K562 (cell line): ENCODE measurements at regions not wholly inside any gene's neighbourhood (a gene's known extent, or its start where the extent isn't known, plus 50 kb on each side); places are given as distances from the start of the nearest gene placed in this dataset.

Experiments
- ATAC-seq: fragments of 200-7000 bp; cut with Tn5 transposase; 3 replicates; pipeline ENCODE4 v1.9.1; 2020; ENCODE audit warnings: moderate library complexity
- BruUV-seq: library from RNA; stranded (reverse); fragments of 400-500 nt; replicated peaks from 2 replicates; lab custom pipeline; 2021; lab: Mats Ljungman, UMichigan
- CTCF ChIA-PET: fragments of 300-600 bp; formaldehyde crosslinking; extraction: SDS; loops from one replicate; lab custom pipeline; 2021; ENCODE audit warnings: low intra/inter-chr PET ratio; lab: Yijun Ruan, JAX
- POLR2A ChIA-PET: fragments of 300-600, 350-650 bp; sonication (Branson Sonifier 250); formaldehyde crosslinking; extraction: SDS; loops from one replicate; lab custom pipeline; 2021; ENCODE audit warnings: antibody characterized with exemption, inconsistent platforms; lab: Yijun Ruan, JAX
- DNase-seq, 4 experiments: peaks; one replicate each; pipeline versions ENCODE4 v3.0.0 to v3.0.0-alpha.2; 2011 to 2018; ENCODE audit warnings: low spot score in 3 of 4, mixed read lengths in 3 of 4; ENCODE audit errors: extremely low read depth in 1 of 4
- FAIRE-seq: peaks from 2 replicates; lab custom pipeline; 2011; peaks lifted over from hg19 to GRCh38; lab: Jason Lieb, UNC
- H2AFZ ChIP-seq: 2 replicates; pipeline ENCODE4 v1.6.0; 2011; ENCODE audit warnings: low read depth, low read length, control low read depth, inconsistent platforms
- H3K27ac ChIP-seq: fragments of 200-600 bp; 3 replicates; pipeline ENCODE4 v1.8.0; 2011; ENCODE audit warnings: low read depth, mild to moderate bottlenecking, control low read depth, inconsistent platforms, low read length, moderate library complexity, mixed read lengths; ENCODE audit errors: extremely low read depth
- H3K27me3 ChIP-seq, 2 experiments: fragments of 300-600 bp in 1 of 2; 2 replicates in 1 of 2; 3 replicates in 1 of 2; pipeline versions ENCODE4 v1.6.0 to v1.8.0; 2011; ENCODE audit warnings: inconsistent platforms in 2 of 2, low read length in 2 of 2, mild to moderate bottlenecking in 1 of 2, mixed read lengths in 1 of 2, moderate library complexity in 1 of 2; ENCODE audit not compliant: control insufficient read depth in 2 of 2, insufficient read depth in 2 of 2
- H3K36me3 ChIP-seq: fragments of 300-600 bp; 3 replicates; pipeline ENCODE4 v1.8.0; 2011; ENCODE audit warnings: mild to moderate bottlenecking, low read length, inconsistent platforms; ENCODE audit not compliant: control insufficient read depth, insufficient read depth
- H3K4me1 ChIP-seq, 2 experiments: fragments of 200-600 bp in 1 of 2; replicated peaks in 1 of 2; 2 replicates in 1 of 2; 3 replicates in 1 of 2; pipeline versions ENCODE4 v1.5.1 to v1.8.0; 2011; ENCODE audit warnings: inconsistent platforms in 2 of 2, low read length in 2 of 2, mild to moderate bottlenecking in 1 of 2, mixed read lengths in 1 of 2, moderate library complexity in 1 of 2; ENCODE audit not compliant: control insufficient read depth in 2 of 2, insufficient read depth in 2 of 2
- H3K4me2 ChIP-seq: 2 replicates; pipeline ENCODE4 v1.6.1; 2011; ENCODE audit warnings: low read length, control low read depth, inconsistent platforms, mixed read lengths; ENCODE audit not compliant: insufficient read depth
- H3K4me3 ChIP-seq: fragments of 200-600 bp; sonication (generic), shearing (Covaris generic); 2 replicates; pipeline ENCODE4 v1.5.1; 2016; ENCODE audit warnings: control low read depth, inconsistent platforms
- H3K79me2 ChIP-seq: fragments of 200-600 bp; 3 replicates; pipeline ENCODE4 v1.8.0; 2011; ENCODE audit warnings: low read length, inconsistent platforms; ENCODE audit not compliant: control insufficient read depth, insufficient read depth
- H3K9ac ChIP-seq, 2 experiments: 2 replicates each; pipeline versions ENCODE4 v1.6.0 to v1.6.1; 2011; ENCODE audit warnings: low read depth in 2 of 2, low read length in 2 of 2, control low read depth in 1 of 2, inconsistent platforms in 1 of 2, mild to moderate bottlenecking in 1 of 2, mixed read lengths in 1 of 2; ENCODE audit not compliant: insufficient read depth in 1 of 2
- H3K9me1 ChIP-seq: one replicate; pipeline ENCODE4 v1.6.0; 2011; ENCODE audit warnings: inconsistent platforms, mild to moderate bottlenecking, low read length, moderate library complexity; ENCODE audit not compliant: control insufficient read depth, insufficient read depth
- H3K9me3 ChIP-seq: replicated peaks from 2 replicates; pipeline ENCODE4 v1.5.1; 2011; ENCODE audit warnings: low read depth, low read length, inconsistent platforms; ENCODE audit not compliant: control insufficient read depth, insufficient read depth
- H4K20me1 ChIP-seq: replicated peaks from 2 replicates; pipeline ENCODE4 v1.6.1; 2011; ENCODE audit warnings: low read length, inconsistent platforms, mixed read lengths; ENCODE audit not compliant: control insufficient read depth, insufficient read depth
- GTF2A2 ChIP-seq: IDR thresholded peaks from 2 replicates; pipeline ENCODE4 v1.6.1; 2016; ENCODE audit warnings: mild to moderate bottlenecking, missing genetic modification characterization, missing compliant biosample characterization
- HDAC8 ChIP-seq: fragments of 450-650 bp; IDR thresholded peaks from 2 replicates; pipeline ENCODE4 v1.6.1; 2016; ENCODE audit warnings: mild to moderate bottlenecking, missing genetic modification characterization, moderate library complexity, missing compliant biosample characterization
- MCM3 ChIP-seq: fragments of 450-650 bp; IDR thresholded peaks from 2 replicates; pipeline ENCODE4 v1.6.1; 2016
- RFX5 ChIP-seq: IDR thresholded peaks from 2 replicates; pipeline ENCODE4 v1.6.1; 2011; ENCODE audit warnings: low read depth, mild to moderate bottlenecking, improper control_type of control experiment, low read length
- SAP30 ChIP-seq: fragments of 200-600 bp; sonication (generic); IDR thresholded peaks from 2 replicates; pipeline ENCODE4 v1.6.1; 2012; ENCODE audit warnings: borderline replicate concordance, low read depth, mild to moderate bottlenecking, moderate library complexity, low read length, control low read depth, inconsistent platforms; ENCODE audit not compliant: insufficient read depth, poor library complexity, severe bottlenecking
- SMARCE1 ChIP-seq: fragments of 450-650 bp; IDR thresholded peaks from 2 replicates; pipeline ENCODE4 v1.7.1; 2016; ENCODE audit warnings: mild to moderate bottlenecking
- ZNF408 ChIP-seq: fragments of 250-450 bp; sonication (Bioruptor Pico); IDR thresholded peaks from 2 replicates; pipeline ENCODE4 v1.4.0; 2020; ENCODE audit warnings: low read depth, mild to moderate bottlenecking, moderate library complexity
- WGBS: fragments of 100-300 bp; shearing (Covaris generic); methylation state at CpG from one replicate; pipeline ENCODE4 v1.1.6; 2016; ENCODE audit warnings: low coverage, mixed read lengths; ENCODE audit not compliant: insufficient coverage; ENCODE audit errors: missing lambda C conversion rate; 5-methylcytosine and 5-hydroxymethylcytosine counted together
- in situ Hi-C: fragments of 300-500 bp; cut with MboI; formaldehyde crosslinking; loops from 4 replicates; pipeline ENCODE4 v1.15.0; 2018; ENCODE audit warnings: inconsistent platforms, mixed read lengths
- intact Hi-C: fragments of 100-400 bp; cut with micrococcal nuclease; formaldehyde crosslinking; loops from 2 replicates; pipeline ENCODE4 v1.14.2; 2022
- TF ChIP-seq, protein P1 (sequence below), 3 experiments: IDR thresholded peaks in 2 of 3; conservative IDR thresholded peaks in 1 of 3; 2 replicates each; pipeline ENCODE4 v1.5.1; 2011 to 2012; ENCODE audit warnings: low read length in 3 of 3, mild to moderate bottlenecking in 3 of 3, control low read depth in 2 of 3, improper control_type of control experiment in 1 of 3, inconsistent platforms in 1 of 3, low read depth in 1 of 3, mixed read lengths in 1 of 3, moderate library complexity in 1 of 3; ENCODE audit not compliant: insufficient read depth in 2 of 3
- TF ChIP-seq, protein P2 (sequence below): sonication (generic); formaldehyde crosslinking; IDR thresholded peaks from 2 replicates; pipeline ENCODE4 v1.8.0; 2022; ENCODE audit warnings: mild to moderate bottlenecking, missing genetic modification reagents
- TF ChIP-seq, protein P3 (sequence below): fragments of 200-600 bp; sonication (generic); IDR thresholded peaks from one replicate; pipeline ENCODE4 v1.6.1; 2012; ENCODE audit warnings: mild to moderate bottlenecking, low read depth, low read length, inconsistent platforms

DNA sequence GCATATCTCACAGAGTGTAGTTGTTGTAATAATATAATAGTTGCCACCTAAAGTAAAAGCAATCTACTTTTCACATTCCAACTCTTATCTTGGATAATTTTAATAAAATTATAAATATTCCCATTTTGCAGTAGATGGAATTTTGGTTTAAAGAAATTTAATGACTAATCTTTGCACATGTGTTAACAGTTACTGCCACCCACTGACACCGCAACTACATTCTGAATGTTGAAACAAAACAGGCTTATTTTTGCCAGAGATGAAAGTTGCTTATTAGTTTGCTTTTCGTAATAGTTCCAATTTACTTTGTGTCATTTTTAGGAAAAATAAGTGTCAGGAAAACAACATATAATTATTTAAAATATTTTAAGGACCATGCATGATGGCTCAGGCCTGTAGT, 557.5 kb upstream of the PCDH15 start:
- ChIA-PET CTCF (no interaction called here), POLR2A (no interaction called here)
- Histone ChIP-seq H3K4me2 (no peak overlapping the region), H3K9ac (no peak overlapping the region), H3K4me1 (no peaks in the 10 kb centered on the region), H3K27me3 (no peaks in the 10 kb centered on the region), H2AFZ (no peak overlapping the region), H3K36me3 (no peaks in the 10 kb centered on the region), H3K4me3 (no peak overlapping the region), H3K9me3 (no peaks in the 10 kb centered on the region), H3K9me1 (no peaks in the 10 kb centered on the region), H3K27ac (no peak overlapping the region), H4K20me1 (no peaks in the 10 kb centered on the region), H3K79me2 (no peaks in the 10 kb centered on the region)
- DNase-seq, result no peak
- intact Hi-C loops (no loop called here), in situ Hi-C loops (no loop called here)
- ATAC-seq, result no peak
- WGBS, result 0% methylated on average over 2 of the region's 2 CpGs
- FAIRE-seq, result no peak
- BruUV-seq, result no TSS peak
- TF ChIP-seq SAP30 (no peak), SMARCE1 (no peak), RFX5 (no peak), GTF2A2 (tag) (no peak), MCM3 (no peak), HDAC8 (tag) (no peak), ZNF408 (CRISPR knock-in tag) (no peak)
- TF ChIP-seq, protein P1, sequence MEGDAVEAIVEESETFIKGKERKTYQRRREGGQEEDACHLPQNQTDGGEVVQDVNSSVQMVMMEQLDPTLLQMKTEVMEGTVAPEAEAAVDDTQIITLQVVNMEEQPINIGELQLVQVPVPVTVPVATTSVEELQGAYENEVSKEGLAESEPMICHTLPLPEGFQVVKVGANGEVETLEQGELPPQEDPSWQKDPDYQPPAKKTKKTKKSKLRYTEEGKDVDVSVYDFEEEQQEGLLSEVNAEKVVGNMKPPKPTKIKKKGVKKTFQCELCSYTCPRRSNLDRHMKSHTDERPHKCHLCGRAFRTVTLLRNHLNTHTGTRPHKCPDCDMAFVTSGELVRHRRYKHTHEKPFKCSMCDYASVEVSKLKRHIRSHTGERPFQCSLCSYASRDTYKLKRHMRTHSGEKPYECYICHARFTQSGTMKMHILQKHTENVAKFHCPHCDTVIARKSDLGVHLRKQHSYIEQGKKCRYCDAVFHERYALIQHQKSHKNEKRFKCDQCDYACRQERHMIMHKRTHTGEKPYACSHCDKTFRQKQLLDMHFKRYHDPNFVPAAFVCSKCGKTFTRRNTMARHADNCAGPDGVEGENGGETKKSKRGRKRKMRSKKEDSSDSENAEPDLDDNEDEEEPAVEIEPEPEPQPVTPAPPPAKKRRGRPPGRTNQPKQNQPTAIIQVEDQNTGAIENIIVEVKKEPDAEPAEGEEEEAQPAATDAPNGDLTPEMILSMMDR (IDR thresholded peaks at IDR 0.05 in 2 of 3, conservative IDR thresholded peaks at IDR 0.05 in 1 of 3; ENCODE audit: insufficient read depth in 2 of 3, low read depth in 1 of 3, low read length in 3 of 3), result no peak
- TF ChIP-seq, protein P2, sequence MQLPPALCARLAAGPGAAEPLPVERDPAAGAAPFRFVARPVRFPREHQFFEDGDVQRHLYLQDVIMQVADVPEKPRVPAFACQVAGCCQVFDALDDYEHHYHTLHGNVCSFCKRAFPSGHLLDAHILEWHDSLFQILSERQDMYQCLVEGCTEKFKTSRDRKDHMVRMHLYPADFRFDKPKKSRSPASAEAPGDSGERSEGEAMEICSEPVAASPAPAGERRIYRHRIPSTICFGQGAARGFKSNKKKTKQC (CRISPR knock-in tag), result no peak
- TF ChIP-seq, protein P3, sequence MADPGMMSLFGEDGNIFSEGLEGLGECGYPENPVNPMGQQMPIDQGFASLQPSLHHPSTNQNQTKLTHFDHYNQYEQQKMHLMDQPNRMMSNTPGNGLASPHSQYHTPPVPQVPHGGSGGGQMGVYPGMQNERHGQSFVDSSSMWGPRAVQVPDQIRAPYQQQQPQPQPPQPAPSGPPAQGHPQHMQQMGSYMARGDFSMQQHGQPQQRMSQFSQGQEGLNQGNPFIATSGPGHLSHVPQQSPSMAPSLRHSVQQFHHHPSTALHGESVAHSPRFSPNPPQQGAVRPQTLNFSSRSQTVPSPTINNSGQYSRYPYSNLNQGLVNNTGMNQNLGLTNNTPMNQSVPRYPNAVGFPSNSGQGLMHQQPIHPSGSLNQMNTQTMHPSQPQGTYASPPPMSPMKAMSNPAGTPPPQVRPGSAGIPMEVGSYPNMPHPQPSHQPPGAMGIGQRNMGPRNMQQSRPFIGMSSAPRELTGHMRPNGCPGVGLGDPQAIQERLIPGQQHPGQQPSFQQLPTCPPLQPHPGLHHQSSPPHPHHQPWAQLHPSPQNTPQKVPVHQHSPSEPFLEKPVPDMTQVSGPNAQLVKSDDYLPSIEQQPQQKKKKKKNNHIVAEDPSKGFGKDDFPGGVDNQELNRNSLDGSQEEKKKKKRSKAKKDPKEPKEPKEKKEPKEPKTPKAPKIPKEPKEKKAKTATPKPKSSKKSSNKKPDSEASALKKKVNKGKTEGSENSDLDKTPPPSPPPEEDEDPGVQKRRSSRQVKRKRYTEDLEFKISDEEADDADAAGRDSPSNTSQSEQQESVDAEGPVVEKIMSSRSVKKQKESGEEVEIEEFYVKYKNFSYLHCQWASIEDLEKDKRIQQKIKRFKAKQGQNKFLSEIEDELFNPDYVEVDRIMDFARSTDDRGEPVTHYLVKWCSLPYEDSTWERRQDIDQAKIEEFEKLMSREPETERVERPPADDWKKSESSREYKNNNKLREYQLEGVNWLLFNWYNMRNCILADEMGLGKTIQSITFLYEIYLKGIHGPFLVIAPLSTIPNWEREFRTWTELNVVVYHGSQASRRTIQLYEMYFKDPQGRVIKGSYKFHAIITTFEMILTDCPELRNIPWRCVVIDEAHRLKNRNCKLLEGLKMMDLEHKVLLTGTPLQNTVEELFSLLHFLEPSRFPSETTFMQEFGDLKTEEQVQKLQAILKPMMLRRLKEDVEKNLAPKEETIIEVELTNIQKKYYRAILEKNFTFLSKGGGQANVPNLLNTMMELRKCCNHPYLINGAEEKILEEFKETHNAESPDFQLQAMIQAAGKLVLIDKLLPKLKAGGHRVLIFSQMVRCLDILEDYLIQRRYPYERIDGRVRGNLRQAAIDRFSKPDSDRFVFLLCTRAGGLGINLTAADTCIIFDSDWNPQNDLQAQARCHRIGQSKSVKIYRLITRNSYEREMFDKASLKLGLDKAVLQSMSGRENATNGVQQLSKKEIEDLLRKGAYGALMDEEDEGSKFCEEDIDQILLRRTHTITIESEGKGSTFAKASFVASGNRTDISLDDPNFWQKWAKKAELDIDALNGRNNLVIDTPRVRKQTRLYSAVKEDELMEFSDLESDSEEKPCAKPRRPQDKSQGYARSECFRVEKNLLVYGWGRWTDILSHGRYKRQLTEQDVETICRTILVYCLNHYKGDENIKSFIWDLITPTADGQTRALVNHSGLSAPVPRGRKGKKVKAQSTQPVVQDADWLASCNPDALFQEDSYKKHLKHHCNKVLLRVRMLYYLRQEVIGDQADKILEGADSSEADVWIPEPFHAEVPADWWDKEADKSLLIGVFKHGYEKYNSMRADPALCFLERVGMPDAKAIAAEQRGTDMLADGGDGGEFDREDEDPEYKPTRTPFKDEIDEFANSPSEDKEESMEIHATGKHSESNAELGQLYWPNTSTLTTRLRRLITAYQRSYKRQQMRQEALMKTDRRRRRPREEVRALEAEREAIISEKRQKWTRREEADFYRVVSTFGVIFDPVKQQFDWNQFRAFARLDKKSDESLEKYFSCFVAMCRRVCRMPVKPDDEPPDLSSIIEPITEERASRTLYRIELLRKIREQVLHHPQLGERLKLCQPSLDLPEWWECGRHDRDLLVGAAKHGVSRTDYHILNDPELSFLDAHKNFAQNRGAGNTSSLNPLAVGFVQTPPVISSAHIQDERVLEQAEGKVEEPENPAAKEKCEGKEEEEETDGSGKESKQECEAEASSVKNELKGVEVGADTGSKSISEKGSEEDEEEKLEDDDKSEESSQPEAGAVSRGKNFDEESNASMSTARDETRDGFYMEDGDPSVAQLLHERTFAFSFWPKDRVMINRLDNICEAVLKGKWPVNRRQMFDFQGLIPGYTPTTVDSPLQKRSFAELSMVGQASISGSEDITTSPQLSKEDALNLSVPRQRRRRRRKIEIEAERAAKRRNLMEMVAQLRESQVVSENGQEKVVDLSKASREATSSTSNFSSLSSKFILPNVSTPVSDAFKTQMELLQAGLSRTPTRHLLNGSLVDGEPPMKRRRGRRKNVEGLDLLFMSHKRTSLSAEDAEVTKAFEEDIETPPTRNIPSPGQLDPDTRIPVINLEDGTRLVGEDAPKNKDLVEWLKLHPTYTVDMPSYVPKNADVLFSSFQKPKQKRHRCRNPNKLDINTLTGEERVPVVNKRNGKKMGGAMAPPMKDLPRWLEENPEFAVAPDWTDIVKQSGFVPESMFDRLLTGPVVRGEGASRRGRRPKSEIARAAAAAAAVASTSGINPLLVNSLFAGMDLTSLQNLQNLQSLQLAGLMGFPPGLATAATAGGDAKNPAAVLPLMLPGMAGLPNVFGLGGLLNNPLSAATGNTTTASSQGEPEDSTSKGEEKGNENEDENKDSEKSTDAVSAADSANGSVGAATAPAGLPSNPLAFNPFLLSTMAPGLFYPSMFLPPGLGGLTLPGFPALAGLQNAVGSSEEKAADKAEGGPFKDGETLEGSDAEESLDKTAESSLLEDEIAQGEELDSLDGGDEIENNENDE, result no peak
